GM12864 (cell line): ENCODE measurements at regions not wholly inside any gene's neighbourhood (a gene's known extent, or its start where the extent isn't known, plus 50 kb on each side); places are given as distances from the start of the nearest gene placed in this dataset.

Experiments used
- DNase-seq: peaks from one replicate; pipeline ENCODE4 v3.0.0-alpha.2; 2011; ENCODE audit warnings: low read depth
- H3K4me3 ChIP-seq: 2 replicates; pipeline ENCODE4 v1.5.1; 2011; ENCODE audit warnings: mild to moderate bottlenecking, low read depth, low read length, control low read depth
- CTCF ChIP-seq: IDR thresholded peaks from 2 replicates; pipeline ENCODE4 v1.5.1; 2011; ENCODE audit warnings: low read depth, mild to moderate bottlenecking, moderate library complexity, low read length, control low read depth, inconsistent platforms; ENCODE audit errors: missing control alignments

GRCh38 chr6:104595311-104595820 lies 264.4 kb downstream of the HACE1 start:
- H3K4me3 ChIP-seq: no peak overlapping the region
- no peak for TF ChIP-seq CTCF
- DNase-seq: no peak

- no peak for DNase-seq
- H3K4me3 ChIP-seq: no peak overlapping the region
- TF ChIP-seq CTCF: no peak
Measured at GRCh38 chr6:104591573-104592334, 268.0 kb downstream of the HACE1 start.

- no peak for DNase-seq
- TF ChIP-seq CTCF: no peak
- no peak overlapping the region for H3K4me3 ChIP-seq
Measured at GRCh38 chr6:104589940-104590339, 269.8 kb downstream of the HACE1 start.

GRCh38 chr6:104585646-104586045 lies 274.1 kb downstream of the HACE1 start:
- no peak for TF ChIP-seq CTCF
- no peak overlapping the region for H3K4me3 ChIP-seq
- no peak for DNase-seq

GRCh38 chr6:104580452-104580851 lies 279.3 kb downstream of the HACE1 start:
- no peak for TF ChIP-seq CTCF
- DNase-seq: no peak

GRCh38 chr6:104579310-104579863 lies 280.3 kb downstream of the HACE1 start:
- no peak for DNase-seq
- no peak for TF ChIP-seq CTCF
- H3K4me3 ChIP-seq: no peak overlapping the region

More at GRCh38 chr6:104580452-104580851, 279.3 kb downstream of the HACE1 start:
- no peak overlapping the region for H3K4me3 ChIP-seq

GRCh38 chr6:104575536-104575935 lies 284.2 kb downstream of the HACE1 start:
- no peak for TF ChIP-seq CTCF
- H3K4me3 ChIP-seq: no peak overlapping the region
- DNase-seq: no peak
